Activated CD4-positive, alpha-beta memory T cell treated with anti-CD3 and anti-CD28 coated beads for 36 hours (primary cell): ENCODE measurements at regions not wholly inside any gene's neighbourhood (a gene's known extent, or its start where the extent isn't known, plus 50 kb on each side); places are given as distances from the start of the nearest gene placed in this dataset.
"Not testable (repeated sequence)": the region's sequence is repeated elsewhere in the genome, so short reads cannot be mapped to it uniquely, and the experiment has no call there.

Experiments
- CTCF ChIA-PET: fragments of 350-600 bp; sonication (Branson Sonifier 250); formaldehyde crosslinking; loops from one replicate; lab custom pipeline; 2021; ENCODE audit warnings: antibody characterized with exemption, inconsistent platforms; lab: Charles Lee
- POLR2A ChIA-PET: fragments of 350-600 bp; sonication (Branson Sonifier 250); formaldehyde crosslinking; loops from one replicate; lab custom pipeline; 2021; ENCODE audit warnings: antibody characterized with exemption; lab: Charles Lee
- DNase-seq: peaks from one replicate; pipeline ENCODE4 v3.0.0-alpha.2; 2020
- H3K27ac Mint-ChIP-seq: one replicate; pipeline ENCODE4 v1.8.0; 2021; ENCODE audit warnings: mixed read lengths
- H3K27me3 Mint-ChIP-seq: one replicate; pipeline ENCODE4 v1.8.0; 2021; ENCODE audit warnings: mixed read lengths
- H3K36me3 Mint-ChIP-seq: one replicate; pipeline ENCODE4 v1.8.0; 2021; ENCODE audit warnings: mixed read lengths
- H3K4me1 Mint-ChIP-seq: one replicate; pipeline ENCODE4 v1.8.0; 2021; ENCODE audit warnings: low read depth, mixed read lengths
- H3K4me3 Mint-ChIP-seq: one replicate; pipeline ENCODE4 v1.8.0; 2021; ENCODE audit warnings: mild to moderate bottlenecking, mixed read lengths
- H3K9me3 Mint-ChIP-seq: one replicate; pipeline ENCODE4 v1.8.0; 2021; ENCODE audit warnings: mixed read lengths
- intact Hi-C: fragments of 100-400 bp; cut with micrococcal nuclease; formaldehyde crosslinking; loops from one replicate; pipeline ENCODE4 v1.15.1; 2023

DNA sequence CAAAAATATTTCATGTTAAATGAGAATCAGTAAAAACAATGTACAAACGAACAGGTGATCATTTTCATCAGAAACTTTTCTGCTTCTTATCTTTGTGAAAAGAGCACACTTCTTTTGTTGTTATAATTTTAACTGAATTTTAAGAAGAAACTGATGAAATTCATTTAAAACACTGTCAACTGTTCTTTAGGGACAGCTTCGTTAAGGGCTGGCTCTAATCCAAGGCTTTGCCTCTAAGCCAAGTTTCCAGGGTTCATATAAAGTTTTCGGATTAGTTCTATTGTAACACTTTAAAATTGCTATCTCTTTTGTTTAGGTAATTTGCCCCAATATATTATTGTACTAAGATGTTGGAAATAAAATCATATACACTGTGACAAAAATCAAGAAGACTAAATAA, 559.2 kb downstream of the TUSC1 start:
- Mint-ChIP-seq H3K27me3 (no peaks in the 10 kb centered on the region), H3K4me3 (no peak overlapping the region), H3K4me1 (no peaks in the 10 kb centered on the region), H3K36me3 (no peaks in the 10 kb centered on the region), H3K27ac (no peak overlapping the region), H3K9me3 (peaks cover 45% of the 10 kb centered on the region)
- ChIA-PET CTCF (no interaction called here), POLR2A (no interaction called here)
- DNase-seq, result no peak
- intact Hi-C loops, result no loop called here

DNA sequence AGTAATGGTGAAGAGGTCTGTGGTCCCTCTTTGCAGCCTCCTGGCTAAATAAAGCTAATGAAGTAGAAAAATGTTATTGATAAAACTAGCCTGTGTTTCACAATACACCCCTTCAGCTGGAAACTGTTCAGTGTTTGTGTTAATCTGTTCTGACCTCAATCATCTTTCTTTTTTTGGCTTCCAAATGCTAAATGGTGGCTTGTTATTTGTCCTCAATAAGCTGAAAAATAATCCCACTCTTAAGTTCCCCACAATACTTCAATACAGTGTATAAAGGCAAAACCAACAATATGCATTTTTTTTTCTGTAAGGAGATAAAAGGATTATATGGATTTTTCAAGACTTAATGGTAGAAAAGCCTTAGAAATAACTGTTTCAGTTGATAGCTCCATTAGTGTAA, 560.5 kb downstream of the TUSC1 start:
- Mint-ChIP-seq H3K4me1 (no peaks in the 10 kb centered on the region), H3K9me3 (peaks cover 39% of the 10 kb centered on the region), H3K4me3 (no peak overlapping the region), H3K36me3 (no peaks in the 10 kb centered on the region), H3K27me3 (no peaks in the 10 kb centered on the region), H3K27ac (no peak overlapping the region)
- DNase-seq, result no peak
- ChIA-PET POLR2A (no interaction called here), CTCF (no interaction called here)
- intact Hi-C loops, result no loop called here

DNA sequence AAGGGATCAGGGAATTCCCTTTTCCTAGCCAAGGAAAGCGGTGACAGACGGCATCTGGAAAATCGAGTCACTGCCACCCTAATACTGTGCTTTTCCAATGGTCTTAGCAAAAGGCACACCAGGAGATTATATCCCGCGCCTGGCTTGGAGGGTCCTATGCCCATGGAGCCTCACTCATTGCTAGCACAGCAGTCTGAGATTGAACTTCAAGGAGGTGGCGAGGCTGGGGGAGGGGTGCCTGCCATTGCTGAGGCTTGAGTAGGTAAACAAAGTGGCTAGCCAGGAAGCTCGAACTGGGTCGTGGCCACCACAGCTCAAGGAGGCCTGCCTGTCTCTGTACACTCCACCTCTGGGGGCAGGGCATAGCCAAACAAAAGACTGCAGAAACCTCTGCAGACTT, 556.5 kb upstream of the IZUMO3 start:
- POLR2A ChIA-PET, intact Hi-C loops: not testable (repeated sequence)

DNA sequence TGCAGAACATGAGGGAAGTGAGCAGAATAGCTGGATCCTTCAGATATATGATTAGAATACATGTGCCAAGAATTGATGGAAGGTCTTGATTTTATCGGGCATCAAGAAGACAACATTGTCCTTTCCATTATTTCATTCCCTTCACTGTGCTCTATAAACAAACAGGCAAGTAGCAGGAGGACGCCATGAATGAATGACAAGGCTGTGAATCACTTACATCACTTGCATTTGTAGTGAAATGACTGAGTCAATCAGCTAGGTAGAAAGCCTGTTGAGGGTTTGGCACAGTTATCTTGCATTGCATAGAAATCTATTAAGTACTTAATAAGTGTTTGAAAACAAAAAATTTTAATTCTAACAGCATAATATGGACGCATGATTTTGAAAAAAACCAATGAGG, 548.8 kb upstream of the IZUMO3 start:
- no peak for DNase-seq
- H3K4me3 Mint-ChIP-seq, result no peak overlapping the region
- no peaks in the 10 kb centered on the region for H3K27me3 Mint-ChIP-seq
- no peaks in the 10 kb centered on the region for H3K4me1 Mint-ChIP-seq
- no peak overlapping the region for H3K27ac Mint-ChIP-seq
- intact Hi-C loops, result no loop called here
- CTCF ChIA-PET, result no interaction called here
- POLR2A ChIA-PET, result no interaction called here
- H3K36me3 Mint-ChIP-seq, result no peaks in the 10 kb centered on the region
- H3K9me3 Mint-ChIP-seq, result peaks cover 13% of the 10 kb centered on the region

More for the DNA sequence above, 556.5 kb upstream of the IZUMO3 start:
- H3K4me1 Mint-ChIP-seq, H3K4me3 Mint-ChIP-seq, H3K27me3 Mint-ChIP-seq, DNase-seq, H3K27ac Mint-ChIP-seq, CTCF ChIA-PET, H3K36me3 Mint-ChIP-seq: not testable (repeated sequence)
- peaks cover 10% of the 10 kb centered on the region for H3K9me3 Mint-ChIP-seq

DNA sequence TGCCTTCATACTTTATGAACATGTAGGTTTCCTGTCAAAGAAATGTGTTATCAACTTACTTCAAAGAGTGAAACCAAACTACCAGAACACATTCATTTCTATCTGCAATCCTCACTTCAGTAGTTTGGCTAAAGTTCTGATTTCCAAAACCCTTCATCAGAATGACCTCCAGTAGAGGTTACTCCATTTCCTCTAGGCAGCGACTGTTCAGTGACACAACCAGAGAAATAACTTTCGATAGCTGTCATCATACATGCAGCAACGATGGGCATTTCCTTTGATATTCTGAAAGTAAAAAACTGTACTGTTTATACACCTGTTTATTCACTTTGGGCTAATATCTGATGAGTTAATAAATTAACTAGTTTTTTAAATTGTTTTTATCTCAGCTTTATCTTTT, 532.5 kb upstream of the IZUMO3 start:
- no peaks in the 10 kb centered on the region for H3K4me1 Mint-ChIP-seq
- peaks cover 19% of the 10 kb centered on the region for H3K9me3 Mint-ChIP-seq
- H3K4me3 Mint-ChIP-seq, result no peak overlapping the region
- DNase-seq, result no peak
- CTCF ChIA-PET, result no interaction called here
- intact Hi-C loops, result no loop called here
- POLR2A ChIA-PET, result no interaction called here
- no peaks in the 10 kb centered on the region for H3K36me3 Mint-ChIP-seq
- no peaks in the 10 kb centered on the region for H3K27me3 Mint-ChIP-seq
- H3K27ac Mint-ChIP-seq, result no peak overlapping the region

DNA sequence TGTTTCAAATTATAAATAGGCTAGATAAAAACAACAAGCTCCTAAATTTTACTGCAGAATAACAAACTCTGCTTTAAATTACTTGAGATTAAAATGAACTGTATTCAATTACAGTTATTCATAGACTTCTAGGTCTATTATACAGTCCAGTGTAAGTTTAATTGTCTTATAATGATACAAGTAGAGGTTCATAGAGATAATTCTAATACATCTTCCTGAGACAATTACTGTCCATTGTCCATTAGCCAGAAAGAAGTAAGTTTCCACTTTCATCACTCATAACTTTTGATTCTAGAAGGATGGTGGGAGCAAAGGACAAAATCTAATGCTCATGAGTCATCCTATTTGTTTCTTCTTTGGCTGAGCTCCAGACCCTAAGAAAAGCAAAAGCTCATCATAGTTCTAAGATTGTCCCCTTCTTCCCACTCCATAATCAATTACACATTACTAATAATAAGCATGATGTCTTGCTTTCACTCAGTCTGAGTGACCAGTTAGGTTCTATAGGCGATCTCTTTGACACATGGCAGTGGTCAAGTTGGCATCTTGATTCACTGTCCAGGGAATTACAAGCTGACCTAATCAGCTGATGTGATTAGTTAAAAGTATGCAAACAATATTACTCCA, 502.5 kb upstream of the IZUMO3 start:
- ChIA-PET POLR2A (no interaction called here), CTCF (no interaction called here)
- no peak for DNase-seq
- intact Hi-C loops, result no loop called here
- peaks cover 30% of the 10 kb centered on the region for H3K9me3 Mint-ChIP-seq
- H3K27me3 Mint-ChIP-seq, result no peaks in the 10 kb centered on the region
- no peak overlapping the region for H3K4me3 Mint-ChIP-seq
- H3K36me3 Mint-ChIP-seq, result no peaks in the 10 kb centered on the region
- H3K27ac Mint-ChIP-seq, result no peak overlapping the region
- no peaks in the 10 kb centered on the region for H3K4me1 Mint-ChIP-seq

DNA sequence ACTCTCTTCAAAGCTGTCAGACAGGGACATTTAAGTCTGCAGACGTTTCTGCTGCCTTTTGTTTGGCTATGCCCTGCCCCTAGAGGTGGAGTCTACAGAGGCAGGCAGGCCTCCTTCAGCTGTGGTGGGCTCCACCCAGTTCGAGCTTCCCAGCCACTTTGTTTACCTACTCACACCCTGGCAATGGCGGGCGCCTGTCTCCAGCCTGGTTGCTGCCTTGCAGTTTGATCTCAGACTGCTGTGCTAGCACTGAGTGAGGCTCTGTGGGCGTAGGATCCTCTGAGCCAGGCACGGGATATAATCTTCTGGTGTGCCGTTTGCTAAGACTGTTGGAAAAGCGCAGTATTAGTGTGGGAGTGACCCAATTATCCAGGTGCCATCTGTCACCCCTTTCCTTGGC, 499.8 kb upstream of the IZUMO3 start:
- H3K36me3 Mint-ChIP-seq, intact Hi-C loops, H3K4me3 Mint-ChIP-seq, H3K27me3 Mint-ChIP-seq, H3K4me1 Mint-ChIP-seq, DNase-seq, POLR2A ChIA-PET, CTCF ChIA-PET, H3K27ac Mint-ChIP-seq: not testable (repeated sequence)
- peaks cover 27% of the 10 kb centered on the region for H3K9me3 Mint-ChIP-seq

DNA sequence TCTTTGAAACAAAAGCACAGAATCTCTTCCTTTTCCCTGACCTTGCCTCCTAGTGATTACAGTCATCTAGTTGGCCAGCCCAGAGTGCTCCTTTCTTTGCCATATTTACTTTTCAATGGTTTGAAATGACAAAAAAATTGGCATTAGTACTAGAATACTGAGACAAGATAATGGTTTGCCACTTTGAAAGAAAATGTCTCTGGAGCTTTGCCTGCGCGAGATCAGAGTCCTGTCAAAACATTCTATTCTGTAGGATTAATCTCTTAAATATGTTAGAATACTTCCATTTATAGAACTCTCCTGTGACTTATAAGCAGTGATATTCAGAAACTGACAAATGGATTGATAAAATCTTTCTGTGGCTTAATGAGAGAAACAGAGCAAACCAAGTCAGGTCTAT, 484.0 kb upstream of the IZUMO3 start:
- Mint-ChIP-seq H3K4me1 (no peaks in the 10 kb centered on the region), H3K4me3 (no peak overlapping the region), H3K36me3 (no peaks in the 10 kb centered on the region), H3K27ac (no peak overlapping the region), H3K27me3 (no peaks in the 10 kb centered on the region), H3K9me3 (peaks cover 18% of the 10 kb centered on the region)
- no peak for DNase-seq
- CTCF ChIA-PET, result interaction anchor here (1.0 kb wide), 1 partner anchor 25 kb away, joined by 4 read pairs; no protein-coding TSS in a partner anchor
- intact Hi-C loops, result no loop called here
- POLR2A ChIA-PET, result no interaction called here

DNA sequence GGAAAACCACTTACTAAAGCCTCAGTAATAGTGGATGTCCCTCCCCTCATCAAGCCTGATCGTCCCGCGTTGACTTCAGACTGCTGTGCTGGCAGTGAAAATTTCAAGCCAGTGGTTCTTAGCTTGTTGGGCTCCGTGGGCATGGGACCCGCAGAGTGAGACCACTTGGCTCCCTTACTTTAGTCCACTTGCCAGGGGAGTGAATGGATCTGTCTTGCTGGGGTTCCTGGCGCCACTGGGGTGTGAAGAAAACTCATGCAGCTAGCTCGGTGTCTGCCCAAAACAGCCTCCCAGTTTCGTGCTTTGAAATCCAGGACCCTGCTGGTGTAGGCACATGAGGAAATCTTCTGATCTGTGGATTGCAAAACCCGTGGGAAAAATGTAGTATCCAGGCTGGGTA, 480.0 kb upstream of the IZUMO3 start:
- Mint-ChIP-seq H3K9me3 (peaks cover 28% of the 10 kb centered on the region), H3K4me3 (no peak overlapping the region), H3K27ac (no peak overlapping the region), H3K4me1 (no peaks in the 10 kb centered on the region), H3K27me3 (no peaks in the 10 kb centered on the region), H3K36me3 (no peaks in the 10 kb centered on the region)
- intact Hi-C loops, result no loop called here
- ChIA-PET POLR2A (no interaction called here), CTCF (no interaction called here)
- no peak for DNase-seq

DNA sequence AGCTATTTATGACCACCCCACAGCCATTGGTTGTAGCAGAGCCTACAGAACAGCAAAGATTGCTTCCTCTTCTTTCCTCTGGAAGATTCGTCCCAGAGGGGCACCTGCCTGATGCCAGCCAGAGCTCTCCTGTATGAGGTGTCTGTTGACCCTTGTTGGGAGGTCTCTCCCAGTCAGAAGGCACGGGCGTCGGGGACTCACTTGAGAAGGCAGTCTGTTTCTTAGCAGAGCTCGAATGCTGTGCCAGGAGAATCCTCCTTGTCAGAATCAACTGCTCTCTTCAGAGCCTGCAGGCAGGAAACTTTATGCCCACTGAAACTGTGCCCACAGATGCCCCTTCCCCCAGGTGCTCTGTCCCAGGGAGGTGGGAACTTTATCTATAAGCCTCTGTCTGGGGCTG, 479.5 kb upstream of the IZUMO3 start:
- no peaks in the 10 kb centered on the region for H3K27me3 Mint-ChIP-seq
- ChIA-PET POLR2A (no interaction called here), CTCF (no interaction called here)
- H3K27ac Mint-ChIP-seq, result no peak overlapping the region
- peaks cover 32% of the 10 kb centered on the region for H3K9me3 Mint-ChIP-seq
- H3K4me1 Mint-ChIP-seq, result no peaks in the 10 kb centered on the region
- intact Hi-C loops, result no loop called here
- H3K4me3 Mint-ChIP-seq, result no peak overlapping the region
- DNase-seq, result no peak
- H3K36me3 Mint-ChIP-seq, result no peaks in the 10 kb centered on the region

DNA sequence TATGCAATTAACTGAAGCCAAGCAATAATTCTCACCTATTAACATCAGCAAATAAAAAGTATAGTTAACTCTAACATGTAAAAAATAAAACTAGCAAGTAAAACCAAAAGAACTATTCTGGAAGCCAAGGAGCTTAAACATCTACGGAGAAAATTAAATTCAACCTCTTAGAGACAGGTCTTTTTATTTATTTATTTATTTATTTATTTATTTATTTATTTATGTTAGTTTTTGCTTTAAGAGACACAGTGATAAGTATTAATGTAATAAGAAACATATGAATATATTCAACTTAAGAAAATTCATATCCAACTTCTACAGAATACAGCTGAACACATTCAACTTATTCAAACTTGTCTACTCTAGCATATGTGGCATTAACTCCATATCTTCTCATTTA, 472.1 kb upstream of the IZUMO3 start:
- no peaks in the 10 kb centered on the region for H3K27me3 Mint-ChIP-seq
- ChIA-PET CTCF (no interaction called here), POLR2A (no interaction called here)
- no peak overlapping the region for H3K27ac Mint-ChIP-seq
- H3K4me3 Mint-ChIP-seq, result no peak overlapping the region
- no peak for DNase-seq
- no peaks in the 10 kb centered on the region for H3K4me1 Mint-ChIP-seq
- no peaks in the 10 kb centered on the region for H3K36me3 Mint-ChIP-seq
- peaks cover 34% of the 10 kb centered on the region for H3K9me3 Mint-ChIP-seq
- intact Hi-C loops, result no loop called here

DNA sequence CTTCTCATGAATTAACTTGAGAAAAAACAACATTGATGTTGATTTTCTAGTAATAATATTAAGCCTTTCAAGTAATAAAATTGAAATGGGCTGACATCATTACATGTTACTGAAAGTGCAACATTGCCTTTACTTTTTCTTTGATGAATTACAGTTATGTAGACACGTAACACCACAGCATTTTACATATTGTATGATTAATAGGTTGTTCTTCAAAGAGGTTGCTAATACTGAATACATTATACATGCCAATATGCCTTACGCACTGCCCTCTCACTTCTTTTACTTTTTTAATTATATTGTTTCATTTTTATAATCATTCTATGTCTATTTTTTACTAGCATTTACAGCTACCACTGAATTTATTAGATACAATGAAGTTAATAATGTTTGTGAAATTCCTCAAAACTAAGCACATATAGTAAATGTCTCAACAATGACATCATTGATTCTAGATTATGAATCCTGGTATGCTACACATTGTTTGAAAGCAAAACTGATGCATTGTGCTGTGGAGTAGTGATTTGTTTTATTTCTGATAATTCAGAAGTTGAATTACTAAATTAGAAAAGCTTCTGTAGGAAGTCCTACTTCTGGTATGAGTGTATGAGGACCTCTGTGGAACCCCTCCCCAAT, 464.4 kb upstream of the IZUMO3 start:
- CTCF ChIA-PET, result no interaction called here
- H3K9me3 Mint-ChIP-seq, result peaks cover 22% of the 10 kb centered on the region
- no peaks in the 10 kb centered on the region for H3K27me3 Mint-ChIP-seq
- POLR2A ChIA-PET, result no interaction called here
- no peak overlapping the region for H3K4me3 Mint-ChIP-seq
- DNase-seq, result no peak
- intact Hi-C loops, result no loop called here
- H3K36me3 Mint-ChIP-seq, result no peaks in the 10 kb centered on the region
- no peak overlapping the region for H3K27ac Mint-ChIP-seq
- H3K4me1 Mint-ChIP-seq, result no peaks in the 10 kb centered on the region

DNA sequence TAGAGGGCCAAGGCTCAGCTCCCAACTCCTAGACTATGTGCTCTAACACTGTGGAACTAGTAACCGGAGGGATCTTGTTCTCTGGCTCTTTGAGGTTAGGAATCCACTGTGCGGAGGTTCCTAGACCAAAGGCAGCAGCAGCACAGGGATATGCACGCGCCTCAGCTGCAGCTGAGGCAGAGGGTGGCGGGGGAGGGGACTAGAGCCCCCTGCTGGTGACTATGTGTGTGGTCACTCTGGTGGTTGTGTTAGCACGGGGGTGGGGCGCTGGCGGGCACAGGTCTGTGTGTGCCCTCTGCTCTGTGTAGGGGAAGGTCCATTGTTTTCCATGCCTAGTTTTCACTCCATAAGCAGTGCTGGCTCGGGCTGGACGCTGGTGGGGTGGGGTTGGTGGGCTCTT, 458.0 kb upstream of the IZUMO3 start:
- ChIA-PET CTCF (no interaction called here), POLR2A (no interaction called here)
- no peaks in the 10 kb centered on the region for H3K27me3 Mint-ChIP-seq
- H3K4me3 Mint-ChIP-seq, result no peak overlapping the region
- peaks cover 32% of the 10 kb centered on the region for H3K9me3 Mint-ChIP-seq
- no peaks in the 10 kb centered on the region for H3K36me3 Mint-ChIP-seq
- no peaks in the 10 kb centered on the region for H3K4me1 Mint-ChIP-seq
- H3K27ac Mint-ChIP-seq, result no peak overlapping the region
- intact Hi-C loops, result no loop called here
- no peak for DNase-seq
